Activated T-helper 1 cell treated with anti-CD3 and anti-CD28 coated beads, Interleukin-2, amount 50 U/mL, for 16 hours (primary cell): ENCODE measurements at regions not wholly inside any gene's neighbourhood (a gene's known extent, or its start where the extent isn't known, plus 50 kb on each side); places are given as distances from the start of the nearest gene placed in this dataset.
"Not testable (repeated sequence)": the region's sequence is repeated elsewhere in the genome, so short reads cannot be mapped to it uniquely, and the experiment has no call there.

Experiments
- DNase-seq, 2 donors: peaks; one replicate each; pipeline ENCODE4 v3.0.0-alpha.2; 2020; ENCODE audit warnings: low read depth in 1 of 2, low spot score in 1 of 2

- DNase-seq, result no peak
Measured at GRCh38 chrX:959595-959994, 252.9 kb downstream of the CRLF2 start.

DNA sequence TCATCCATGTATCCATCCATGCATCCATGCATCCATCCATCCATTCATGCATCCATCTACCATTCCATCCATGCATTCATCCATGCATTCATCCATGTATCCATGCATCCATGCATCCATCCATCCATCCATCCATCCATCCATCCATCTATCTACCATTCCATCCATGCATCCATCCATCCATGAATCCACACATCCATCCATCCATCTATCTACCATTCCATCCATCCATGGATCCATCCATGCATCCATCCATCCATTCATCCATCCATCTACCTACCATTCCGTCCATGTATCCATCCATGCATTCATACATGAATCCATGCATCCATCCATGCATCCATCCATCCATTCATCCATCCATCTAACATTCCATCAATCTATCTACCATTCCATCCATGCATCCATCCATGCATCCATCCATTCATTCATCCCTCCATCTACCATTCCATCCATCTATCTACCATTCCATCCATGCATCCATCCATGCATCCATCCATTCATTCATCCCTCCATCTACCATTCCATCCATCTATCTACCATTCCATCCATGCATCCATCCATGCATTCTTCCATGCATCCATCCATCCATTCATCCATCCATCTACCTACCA is 257.2 kb downstream of the CRLF2 start:
- DNase-seq, result not testable (repeated sequence)

GRCh38 chrX:953879-954482 is 258.5 kb downstream of the CRLF2 start:
- no peak for DNase-seq

GRCh38 chrX:952816-953215 is 259.6 kb downstream of the CRLF2 start:
- DNase-seq, result no peak

DNA sequence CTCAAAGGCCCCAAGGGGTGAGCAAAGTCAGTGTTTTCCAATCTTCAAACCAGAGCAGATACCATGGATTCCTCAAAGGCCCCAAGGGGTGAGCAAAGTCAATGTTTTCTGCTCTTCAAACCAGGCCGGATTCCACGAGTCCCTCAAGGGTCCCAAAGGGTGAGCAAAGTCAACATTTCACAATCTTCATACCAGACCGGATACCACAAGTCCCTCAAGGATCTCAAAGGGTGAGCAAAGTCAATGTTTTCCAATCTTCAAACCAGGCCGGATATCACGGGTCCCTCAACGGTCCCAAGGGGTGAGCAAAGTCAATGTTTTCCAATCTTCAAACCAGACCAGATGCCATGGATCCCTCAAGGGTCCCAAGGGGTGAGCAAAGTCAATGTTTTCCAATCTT is 265.2 kb downstream of the CRLF2 start:
- DNase-seq, result not testable (repeated sequence)

DNA sequence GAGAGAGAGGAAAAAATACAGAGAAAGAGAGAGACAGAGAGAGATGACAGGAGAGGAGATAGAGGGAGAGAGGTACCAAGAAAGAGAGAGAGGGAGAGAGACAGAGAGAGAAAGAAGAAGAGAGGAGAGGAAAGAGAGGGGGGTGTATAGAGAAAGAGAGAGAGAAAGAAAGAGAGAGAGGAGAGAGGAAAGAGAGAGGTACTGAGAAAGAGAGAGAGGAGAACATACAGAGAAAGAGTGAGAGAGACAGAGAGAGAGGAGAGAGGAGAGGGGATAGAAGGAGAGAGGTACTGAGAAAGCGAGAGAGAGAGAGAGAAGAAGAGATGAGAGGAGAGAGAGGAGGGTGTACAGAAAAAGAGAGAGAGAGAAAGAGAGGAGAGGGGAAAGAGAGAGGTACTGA is 269.4 kb downstream of the CRLF2 start:
- no peak for DNase-seq

DNA sequence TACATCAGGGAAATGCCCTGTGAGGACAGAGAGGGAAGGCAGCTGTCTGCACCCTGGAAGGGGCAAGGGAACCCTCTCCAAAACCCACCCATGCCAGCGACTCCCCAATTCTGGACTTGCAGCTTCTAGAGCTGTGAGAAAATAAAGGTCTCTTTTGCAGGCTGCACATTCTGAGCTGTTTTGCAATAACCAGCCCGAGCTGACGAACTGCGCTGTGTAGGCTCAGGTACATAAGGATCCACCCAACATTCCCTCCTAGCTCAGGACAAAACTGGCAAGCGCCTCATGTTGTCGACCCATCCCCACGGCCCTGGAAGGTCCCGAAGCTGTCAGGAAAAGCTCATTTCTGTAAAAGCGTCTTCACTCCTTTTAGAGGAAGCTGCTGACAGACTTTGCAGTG is 271.8 kb downstream of the CRLF2 start:
- DNase-seq, result no peak

DNA sequence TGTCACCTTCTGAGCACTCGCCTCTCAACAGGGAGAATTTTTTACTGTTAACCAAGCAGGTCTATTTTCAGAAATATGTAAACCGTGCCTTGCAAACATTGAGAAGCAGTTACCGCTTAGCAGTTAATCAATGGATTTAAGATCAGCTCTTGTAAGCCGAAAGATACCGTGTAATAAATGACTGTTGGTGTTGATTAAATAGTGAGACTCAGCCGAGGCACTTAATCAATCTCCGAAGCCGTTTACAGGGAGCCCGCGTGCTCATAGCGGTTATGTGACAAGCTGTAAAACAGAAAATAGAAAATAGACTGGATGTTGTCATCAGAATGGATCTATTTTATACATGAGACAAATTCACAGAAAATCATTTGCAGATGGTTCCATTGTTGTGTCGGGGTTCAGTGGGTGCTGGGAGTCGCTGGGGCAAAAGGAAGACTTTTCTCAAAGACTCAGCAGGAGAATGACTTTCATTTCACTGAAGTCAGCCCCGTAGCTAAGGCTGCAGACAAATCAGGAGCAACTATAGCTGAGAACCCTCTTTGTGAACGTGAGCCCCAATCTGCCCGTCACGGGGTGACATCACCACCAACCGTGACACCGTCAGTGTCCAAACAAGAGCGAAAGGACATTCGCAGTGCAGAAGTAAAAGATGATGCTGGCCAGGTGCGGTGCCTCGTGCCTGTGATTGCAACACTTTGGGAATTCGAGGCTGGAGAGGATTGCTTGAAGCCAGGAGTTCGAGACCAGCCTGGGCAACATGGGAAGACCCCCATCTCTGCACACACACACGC is 275.3 kb downstream of the CRLF2 start:
- no peak for DNase-seq

GRCh38 chrX:933611-934010 is 278.8 kb downstream of the CRLF2 start:
- no peak for DNase-seq

DNA sequence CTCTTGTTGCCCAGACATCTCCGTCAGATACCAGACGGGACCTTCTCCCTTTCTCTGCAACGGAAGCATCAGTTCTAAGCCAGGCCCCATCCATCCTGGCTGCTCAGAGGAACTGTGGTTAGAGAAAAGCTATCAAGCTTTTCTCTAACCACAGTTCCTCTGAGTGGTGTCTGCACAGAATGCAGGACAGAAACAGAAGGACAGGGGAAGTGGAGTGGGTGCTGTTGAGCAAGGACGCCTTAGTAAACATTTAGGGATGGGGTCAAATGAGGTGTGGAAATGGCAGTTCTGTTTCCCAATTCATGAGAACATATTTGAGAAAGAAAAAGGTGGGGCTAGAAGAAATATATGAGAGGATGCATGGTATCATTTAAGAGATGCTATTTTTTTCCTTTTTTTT is 283.8 kb downstream of the CRLF2 start:
- no peak for DNase-seq

GRCh38 chrX:926991-927390 is 285.5 kb downstream of the CRLF2 start:
- no peak for DNase-seq

DNA sequence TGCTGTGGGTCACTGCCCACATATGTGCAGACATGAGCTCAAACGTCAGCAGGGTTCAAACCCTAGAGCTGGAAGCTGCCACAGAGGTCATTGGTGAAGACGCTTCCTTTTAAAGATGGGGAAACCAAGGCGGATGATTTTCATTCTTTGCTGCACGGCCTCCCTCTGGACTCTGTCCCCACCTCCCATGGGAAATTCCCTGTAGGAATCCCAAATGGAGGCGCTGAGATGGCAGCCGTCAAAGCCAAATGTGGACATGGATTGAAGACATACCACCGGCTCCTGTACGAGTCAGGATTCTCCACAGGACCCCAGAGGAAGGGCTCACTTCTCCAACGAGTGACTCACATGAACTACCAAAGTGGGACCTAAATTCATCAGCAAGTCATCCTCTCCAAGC is 286.4 kb downstream of the CRLF2 start:
- DNase-seq, result no peak

DNA sequence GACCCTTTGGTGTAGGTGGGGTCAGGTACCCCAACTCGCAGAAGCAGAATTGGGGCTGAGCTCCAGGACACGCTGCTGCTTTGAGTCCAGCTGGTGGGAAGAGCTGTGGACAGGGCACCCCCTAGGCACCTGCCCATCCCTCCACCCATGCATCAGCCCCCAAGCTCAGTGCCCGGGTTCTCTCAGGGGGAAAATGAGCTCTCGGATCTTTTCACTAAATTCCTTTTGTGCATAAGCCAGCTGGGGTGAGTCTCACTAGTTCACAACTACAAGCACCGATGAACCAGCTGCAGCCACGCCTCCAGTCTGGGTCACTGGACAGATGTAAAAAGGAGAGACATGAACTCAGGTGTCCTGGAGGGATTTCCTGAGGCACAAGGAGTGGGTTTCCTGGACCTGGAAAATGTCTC is 286.8 kb downstream of the CRLF2 start:
- DNase-seq, result no peak

- no peak for DNase-seq
Measured at GRCh38 chrX:925094-925493, 287.4 kb downstream of the CRLF2 start.

GRCh38 chrX:924017-924416 is 288.4 kb downstream of the CRLF2 start:
- no peak for DNase-seq

- DNase-seq, result no peak
Measured at GRCh38 chrX:920234-920799, 289.7 kb downstream of the SHOX start.

GRCh38 chrX:916230-916599 is 285.6 kb downstream of the SHOX start:
- no peak for DNase-seq

DNA sequence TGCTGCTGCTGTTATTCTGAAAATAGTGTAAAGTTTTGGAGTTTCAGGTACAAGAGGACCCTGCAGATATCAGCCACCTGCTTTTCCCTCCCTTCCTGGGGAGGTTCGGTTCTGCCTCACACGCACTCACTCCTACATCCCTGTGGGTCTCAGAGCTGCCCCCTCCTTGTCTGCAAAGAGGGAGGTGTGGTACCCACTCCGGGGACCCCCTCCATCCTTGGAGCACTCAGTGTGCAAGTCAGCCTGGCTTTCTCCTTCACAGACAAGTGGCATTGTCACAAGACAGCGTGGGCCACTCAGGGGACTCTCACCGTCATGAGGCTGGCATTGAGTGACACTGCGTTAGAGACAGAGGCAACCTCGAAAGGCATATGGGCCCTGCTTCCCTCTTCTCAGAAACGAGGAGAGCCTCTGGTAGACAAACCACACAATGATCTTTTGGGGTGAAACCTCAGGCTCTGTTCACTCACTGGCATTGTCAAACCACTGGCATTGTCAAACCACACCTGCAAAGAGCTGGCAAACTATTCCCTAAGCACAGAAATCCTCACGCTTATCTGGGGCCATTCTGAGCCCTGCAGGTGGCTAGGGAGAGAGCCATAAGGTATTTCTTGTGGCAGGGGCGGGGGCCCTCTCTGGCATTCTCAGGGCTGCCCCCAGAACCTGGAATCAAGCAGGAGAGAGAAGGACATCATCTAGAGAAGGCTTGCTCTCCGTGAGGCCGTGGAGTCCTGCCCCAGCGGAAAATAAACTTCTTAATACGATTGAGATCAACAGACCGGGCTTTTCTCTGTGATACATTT is 285.0 kb downstream of the SHOX start:
- DNase-seq, result no peak

DNA sequence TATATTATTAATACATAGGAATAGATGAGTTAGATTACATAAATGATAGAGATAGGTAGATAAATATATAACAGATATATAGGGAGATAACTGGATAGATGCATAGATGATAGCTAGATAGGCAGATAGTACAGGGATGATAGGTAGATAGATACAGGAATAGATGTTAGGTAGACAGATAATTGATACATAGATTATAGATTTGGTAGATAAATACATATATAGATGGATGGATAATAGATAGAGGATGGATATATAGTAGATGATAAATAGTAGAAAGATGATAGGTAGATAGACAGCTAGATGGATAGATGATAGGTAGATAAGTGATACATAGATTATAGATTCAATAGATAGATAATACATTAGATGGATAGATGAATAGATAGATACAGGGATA is 283.6 kb downstream of the SHOX start:
- DNase-seq, result no peak

GRCh38 chrX:912677-913076 is 282.1 kb downstream of the SHOX start:
- DNase-seq, result no peak

GRCh38 chrX:909068-909467 is 278.5 kb downstream of the SHOX start:
- not testable (repeated sequence) for DNase-seq
